IPS-11a (cell line): ENCODE measurements at regions not wholly inside any gene's neighbourhood (a gene's known extent, or its start where the extent isn't known, plus 50 kb on each side); places are given as distances from the start of the nearest gene placed in this dataset.
"Not testable (repeated sequence)": the region's sequence is repeated elsewhere in the genome, so short reads cannot be mapped to it uniquely, and the experiment has no call there.

Experiments used
- H3K4me3 ChIP-seq: one replicate; pipeline ENCODE4 v1.5.1; 2013; ENCODE audit warnings: low read depth, low read length, control low read depth

GRCh38 chr1:238404921-238405320 lies 514.2 kb upstream of the ZP4 start:
- no peak overlapping the region for H3K4me3 ChIP-seq

DNA sequence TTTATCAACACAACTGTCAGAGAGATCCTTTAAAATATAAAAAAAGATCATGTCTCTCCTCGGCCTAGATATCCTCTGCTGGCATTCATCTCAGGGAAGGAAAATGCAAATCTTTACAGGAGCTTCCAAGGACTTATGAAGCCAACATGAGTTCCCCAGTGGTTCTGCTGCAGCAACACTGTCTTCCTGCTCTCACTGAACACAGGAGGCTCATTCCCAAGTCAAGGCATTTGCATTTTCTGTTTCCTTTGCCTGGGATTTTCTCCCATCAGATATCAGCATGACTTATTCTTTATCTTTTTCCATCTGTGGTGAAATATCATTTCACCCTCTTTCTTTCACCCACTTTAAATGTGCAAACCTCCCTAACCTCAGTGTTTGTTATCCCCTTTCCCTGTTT lies 513.8 kb upstream of the ZP4 start:
- no peak overlapping the region for H3K4me3 ChIP-seq

GRCh38 chr1:238401144-238401543 lies 510.4 kb upstream of the ZP4 start:
- no peak overlapping the region for H3K4me3 ChIP-seq

DNA sequence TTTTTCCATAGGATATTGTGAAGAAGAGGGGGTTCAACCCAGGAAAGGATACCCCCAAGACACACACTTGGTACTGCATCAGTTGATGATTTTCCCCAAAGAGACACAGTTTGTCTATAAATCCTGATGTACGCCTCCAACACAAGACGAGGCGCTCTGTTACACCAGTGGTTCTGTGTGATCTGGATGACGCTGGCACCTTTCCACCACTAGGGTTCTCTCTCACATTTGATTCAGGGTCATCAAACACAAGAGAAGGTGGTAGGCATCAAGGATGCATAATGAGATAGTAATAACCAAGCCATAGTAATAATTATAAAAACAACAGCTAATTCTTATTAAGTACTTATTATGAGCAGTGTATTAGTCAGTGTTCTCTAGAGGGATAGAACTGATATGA lies 508.8 kb upstream of the ZP4 start:
- no peak overlapping the region for H3K4me3 ChIP-seq

GRCh38 chr1:238396140-238396539 lies 505.4 kb upstream of the ZP4 start:
- no peak overlapping the region for H3K4me3 ChIP-seq

DNA sequence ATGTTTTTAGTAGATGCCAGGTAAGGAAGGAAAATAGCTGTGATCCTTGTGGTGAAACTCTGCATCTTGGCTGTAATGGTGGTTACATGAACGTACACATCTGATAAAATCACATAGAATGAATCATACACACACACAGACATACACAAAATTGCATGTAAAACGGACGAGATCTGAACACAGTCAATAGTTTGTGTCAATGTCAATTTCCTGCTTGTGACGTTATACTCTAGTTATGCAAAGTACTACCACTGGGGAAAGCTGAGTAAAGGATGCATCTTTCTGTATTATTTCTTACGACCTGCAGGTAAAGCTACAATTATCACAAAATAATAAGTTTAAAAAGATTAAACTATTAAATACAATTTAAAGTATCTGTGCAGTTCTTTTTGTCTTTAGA lies 493.7 kb upstream of the ZP4 start:
- H3K4me3 ChIP-seq, result no peak overlapping the region

DNA sequence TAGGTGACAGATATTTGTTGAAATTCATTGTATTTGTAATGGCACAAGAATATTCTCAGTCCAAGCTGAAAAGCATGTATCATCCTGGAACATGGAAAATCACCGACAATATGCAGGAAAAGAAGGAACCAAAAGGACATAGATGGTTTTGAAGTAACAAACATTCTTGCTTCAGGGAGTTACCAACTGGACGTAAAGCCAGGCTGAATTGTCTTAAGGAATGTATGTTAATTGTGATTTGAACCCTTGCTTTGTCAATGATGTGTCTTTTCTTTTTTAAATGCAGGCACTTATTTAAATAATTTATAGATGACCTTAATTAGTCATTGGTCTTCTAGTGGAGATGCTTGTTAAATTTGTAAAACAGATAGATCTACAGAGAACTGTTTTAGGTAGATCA lies 489.4 kb upstream of the ZP4 start:
- H3K4me3 ChIP-seq, result no peak overlapping the region

GRCh38 chr1:238379446-238379845 lies 488.7 kb upstream of the ZP4 start:
- not testable (repeated sequence) for H3K4me3 ChIP-seq

DNA sequence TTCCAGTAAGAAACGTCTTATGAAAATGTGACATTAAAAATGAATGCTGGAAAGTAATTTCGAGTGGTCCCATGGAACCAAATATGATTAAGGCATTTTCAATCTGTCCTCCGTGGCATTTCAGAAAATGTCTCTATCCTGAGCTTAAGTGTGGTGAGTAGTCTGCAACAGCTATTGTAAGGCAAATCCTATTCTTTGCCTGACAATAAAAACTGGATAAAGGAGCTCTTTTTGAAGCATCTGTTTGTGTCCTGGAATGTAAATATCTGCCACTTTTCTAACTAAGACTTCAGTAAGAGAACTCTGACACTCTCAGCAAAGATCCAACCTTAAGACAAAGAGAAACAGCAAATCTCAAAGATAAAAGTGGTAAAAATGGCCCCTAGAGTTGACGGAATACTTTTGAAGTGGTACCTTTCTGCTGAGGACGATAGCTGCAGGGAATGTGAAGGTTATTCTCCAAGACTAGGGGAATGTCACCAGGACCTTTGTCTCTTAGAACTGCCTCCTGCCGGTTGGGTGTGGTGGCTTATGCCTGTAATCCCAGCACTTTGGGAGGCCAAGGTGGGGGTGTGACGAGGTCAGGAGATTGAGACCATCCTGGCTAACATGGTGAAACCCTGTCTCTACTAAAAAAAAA lies 486.7 kb upstream of the ZP4 start:
- H3K4me3 ChIP-seq, result no peak overlapping the region

DNA sequence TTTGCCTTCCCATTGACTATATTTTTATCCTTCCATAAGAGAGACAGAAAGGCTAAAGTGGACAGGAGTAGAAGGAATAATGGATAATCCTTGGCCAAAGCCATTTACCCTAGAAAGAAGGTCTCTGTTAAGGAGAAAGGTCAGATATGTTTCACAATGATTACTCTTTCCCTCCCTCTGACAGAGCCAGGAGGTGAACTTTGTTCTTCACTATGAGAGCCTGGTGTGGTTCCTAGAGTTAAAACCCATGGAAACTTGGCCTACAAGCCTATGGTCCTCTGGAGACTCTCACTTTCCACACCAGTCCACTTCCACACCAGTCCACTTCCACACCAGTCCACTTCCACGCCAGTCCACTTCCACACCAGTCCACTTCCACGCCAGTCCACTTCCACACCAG lies 479.9 kb upstream of the ZP4 start:
- no peak overlapping the region for H3K4me3 ChIP-seq

- H3K4me3 ChIP-seq, result no peak overlapping the region
These were observed 473.6 kb upstream of the ZP4 start for GRCh38 chr1:238364214-238364892.

- H3K4me3 ChIP-seq, result no peak overlapping the region
These were observed 469.8 kb upstream of the ZP4 start for GRCh38 chr1:238360474-238360873.

DNA sequence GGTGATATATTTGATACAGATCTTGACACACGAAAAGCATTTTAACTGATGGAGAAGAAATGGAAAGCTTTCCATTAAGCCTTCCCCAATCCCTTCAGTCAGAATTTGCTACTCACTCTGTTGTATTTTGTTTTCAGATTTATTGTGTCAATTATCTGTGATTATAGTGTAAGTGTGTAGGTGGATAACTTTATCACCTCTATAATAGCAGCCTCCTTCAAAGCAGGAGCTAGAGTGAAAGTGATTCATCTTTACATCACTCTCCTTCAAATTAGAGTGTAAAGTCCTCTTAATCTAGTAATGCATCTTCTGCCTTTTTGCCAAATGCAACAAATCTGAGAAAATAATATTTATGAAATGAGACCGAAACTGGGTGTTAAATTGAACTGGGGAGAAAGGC lies 459.7 kb upstream of the ZP4 start:
- no peak overlapping the region for H3K4me3 ChIP-seq

DNA sequence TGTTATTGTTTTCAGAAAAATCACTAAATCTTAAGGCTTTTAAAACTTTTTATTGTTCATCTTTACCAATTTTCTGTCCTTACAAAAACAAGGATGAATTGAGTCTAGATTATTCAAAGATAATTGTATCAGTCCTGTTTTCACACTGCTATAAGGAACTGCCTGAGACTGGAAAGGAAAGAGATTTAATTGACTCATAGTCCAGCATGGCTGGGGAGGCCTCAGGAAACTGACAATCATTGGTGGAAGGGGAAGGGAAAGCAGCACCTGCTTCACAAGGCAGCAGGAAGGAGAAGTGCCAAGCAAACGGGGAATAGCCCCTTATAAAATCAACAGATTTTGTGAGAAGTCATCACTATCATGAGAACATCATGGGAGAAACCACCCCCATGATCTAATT lies 455.6 kb upstream of the ZP4 start:
- H3K4me3 ChIP-seq, result no peak overlapping the region

- no peak overlapping the region for H3K4me3 ChIP-seq
These were observed 455.1 kb upstream of the ZP4 start for GRCh38 chr1:238345837-238346236.

- no peak overlapping the region for H3K4me3 ChIP-seq
These were observed 453.1 kb upstream of the ZP4 start for GRCh38 chr1:238343852-238344251.

GRCh38 chr1:238341395-238341794 lies 450.7 kb upstream of the ZP4 start:
- no peak overlapping the region for H3K4me3 ChIP-seq

- H3K4me3 ChIP-seq, result no peak overlapping the region
These were observed 450.3 kb upstream of the ZP4 start for GRCh38 chr1:238340989-238341388.

- no peak overlapping the region for H3K4me3 ChIP-seq
These were observed 445.8 kb upstream of the ZP4 start for GRCh38 chr1:238336531-238336930.

DNA sequence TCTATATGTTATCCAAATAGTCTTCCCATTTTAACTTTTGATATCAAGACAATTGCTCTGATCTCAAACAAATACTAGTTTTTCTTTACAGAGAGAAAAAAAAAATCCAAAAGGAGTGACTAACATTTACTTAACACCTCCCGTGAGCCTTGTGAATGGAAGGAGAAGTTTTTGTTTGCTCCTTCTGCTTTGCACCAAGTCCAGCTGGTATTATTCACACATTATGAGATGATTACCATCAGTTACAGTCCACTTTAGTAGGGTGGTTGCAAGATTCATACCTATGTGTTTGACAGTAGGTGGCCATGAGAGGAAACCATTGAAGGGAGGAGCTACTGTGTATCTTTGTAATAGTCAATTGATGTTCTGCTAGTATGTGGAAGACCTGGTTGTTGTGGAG lies 443.4 kb upstream of the ZP4 start:
- H3K4me3 ChIP-seq, result no peak overlapping the region

DNA sequence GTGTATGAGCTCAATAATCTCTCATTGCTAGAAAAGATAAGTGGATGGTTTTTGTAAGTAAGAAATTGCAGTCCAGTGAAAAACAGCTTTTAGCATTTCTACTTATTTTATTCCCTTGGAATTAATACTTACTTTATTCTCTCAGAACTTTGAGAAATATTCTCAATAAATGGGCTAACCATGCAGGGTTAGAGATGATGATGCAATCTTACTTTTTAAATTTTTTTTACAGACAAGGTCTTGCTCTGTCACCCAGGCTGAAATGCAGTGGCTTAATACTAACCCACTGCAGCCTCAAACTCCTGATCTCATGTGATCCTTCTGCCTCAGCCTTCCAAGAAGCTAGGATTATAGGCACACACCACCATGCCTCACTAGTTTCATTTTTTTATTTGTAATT lies 440.8 kb upstream of the ZP4 start:
- H3K4me3 ChIP-seq, result no peak overlapping the region

DNA sequence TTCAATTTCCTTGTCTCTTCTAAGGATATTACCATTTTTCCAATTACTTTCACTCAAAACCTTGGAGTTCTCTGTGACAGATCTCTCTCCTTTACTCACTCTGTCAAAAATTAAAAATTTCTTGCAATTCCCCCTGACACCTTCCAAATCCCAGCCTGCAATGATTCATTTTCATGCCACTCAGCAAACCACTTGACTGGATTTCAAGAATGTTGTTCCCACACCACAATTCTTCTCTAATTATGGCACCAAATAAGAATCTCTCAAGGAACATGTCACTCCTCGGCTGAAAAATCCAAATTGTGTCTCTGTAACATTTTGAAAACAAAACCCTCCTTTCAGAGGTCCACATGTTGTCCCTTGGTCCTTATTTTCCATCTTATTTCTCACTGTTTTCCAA lies 438.9 kb upstream of the ZP4 start:
- H3K4me3 ChIP-seq, result no peak overlapping the region

DNA sequence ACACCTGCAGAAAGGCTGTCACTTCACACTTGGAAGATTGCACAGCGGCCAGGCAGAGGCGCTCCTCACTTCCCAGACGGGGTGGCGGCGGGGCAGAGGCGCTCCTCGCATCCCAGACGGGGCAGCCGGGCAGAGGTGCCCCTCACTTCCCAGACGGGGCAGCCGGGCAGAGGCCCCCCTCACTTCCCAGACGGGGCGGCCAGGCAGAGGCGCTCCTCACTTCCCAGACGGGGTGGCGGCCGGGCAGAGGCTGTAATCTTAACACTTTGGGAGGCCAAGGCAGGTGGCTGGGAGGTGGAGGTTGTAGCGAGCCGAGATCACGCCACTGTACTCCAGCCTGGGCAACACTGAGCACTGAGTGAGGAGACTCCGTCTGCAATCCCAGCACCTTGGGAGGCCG lies 436.3 kb upstream of the ZP4 start:
- H3K4me3 ChIP-seq, result not testable (repeated sequence)
